H1 (cell line): ENCODE measurements at regions not wholly inside any gene's neighbourhood (a gene's known extent, or its start where the extent isn't known, plus 50 kb on each side); places are given as distances from the start of the nearest gene placed in this dataset.

Source experiments
- CTCF ChIA-PET: fragments of 300-600 bp; sonication (Branson Sonifier 250); formaldehyde crosslinking; loops from one replicate; lab custom pipeline; 2021; ENCODE audit not compliant: partially characterized antibody; lab: Charles Lee
- POLR2A ChIA-PET: fragments of 300-600 bp; sonication (Branson Sonifier 250); formaldehyde crosslinking; loops from one replicate; lab custom pipeline; 2021; ENCODE audit warnings: inconsistent platforms; ENCODE audit not compliant: partially characterized antibody; lab: Charles Lee
- DNase-seq, 2 experiments: peaks; one replicate each; pipeline versions ENCODE4 v3.0.0 to v3.0.0-alpha.2; 2010 to 2022; ENCODE audit warnings: low spot score in 2 of 2, low read depth in 1 of 2, mixed read lengths in 1 of 2
- FAIRE-seq: peaks from 2 replicates; lab custom pipeline; 2011; peaks lifted over from hg19 to GRCh38; lab: Jason Lieb, UNC
- H2AFZ ChIP-seq: 2 replicates; pipeline ENCODE4 v1.8.1; 2012; ENCODE audit warnings: low read length, inconsistent platforms
- H2AK5ac ChIP-seq: 2 replicates; pipeline ENCODE4 v1.6.1; 2013; ENCODE audit warnings: low read depth, low read length
- H2BK120ac ChIP-seq: replicated peaks from 2 replicates; pipeline ENCODE3; 2013; ENCODE audit warnings: low read depth, low read length, inconsistent platforms
- H2BK12ac ChIP-seq: 2 replicates; pipeline ENCODE4 v1.6.1; 2013; ENCODE audit warnings: low read depth, low read length
- H2BK15ac ChIP-seq: 2 replicates; pipeline ENCODE4 v1.6.1; 2013; ENCODE audit warnings: low read length
- H2BK20ac ChIP-seq: 2 replicates; pipeline ENCODE4 v1.6.1; 2013; ENCODE audit warnings: low read length
- H2BK5ac ChIP-seq: 2 replicates; pipeline ENCODE4 v1.6.1; 2013; ENCODE audit warnings: low read depth, low read length
- H3K14ac ChIP-seq: 2 replicates; pipeline ENCODE4 v1.6.1; 2013; ENCODE audit warnings: inconsistent platforms; ENCODE audit not compliant: insufficient read length
- H3K18ac ChIP-seq: 2 replicates; pipeline ENCODE4 v1.6.1; 2013; ENCODE audit warnings: low read length; ENCODE audit errors: extremely low read depth
- H3K23ac ChIP-seq: 2 replicates; pipeline ENCODE4 v1.6.1; 2013; ENCODE audit warnings: inconsistent platforms; ENCODE audit not compliant: insufficient read length
- H3K23me2 ChIP-seq: 2 replicates; pipeline ENCODE4 v1.6.1; 2013; ENCODE audit warnings: low read depth, low read length
- H3K27ac ChIP-seq: 2 replicates; pipeline ENCODE4 v1.6.1; 2011; ENCODE audit warnings: low read depth, low read length, inconsistent platforms
- H3K27me3 ChIP-seq, 4 experiments: replicated peaks in 1 of 4; 1 replicate in 1 of 4; 2 replicates in 3 of 4; pipeline versions ENCODE4 v1.6.1 to v1.8.1; 2011 to 2013; ENCODE audit warnings: low read length in 3 of 4, mild to moderate bottlenecking in 3 of 4, inconsistent platforms in 2 of 4, mixed read lengths in 2 of 4, moderate library complexity in 1 of 4; ENCODE audit not compliant: control insufficient read depth in 3 of 4, insufficient read depth in 3 of 4; ENCODE audit errors: extremely low read depth in 1 of 4
- H3K36me3 ChIP-seq, 4 experiments: 2 replicates each; pipeline versions ENCODE4 v1.6.1 to v1.8.1; 2011 to 2013; ENCODE audit warnings: mild to moderate bottlenecking in 4 of 4, low read length in 3 of 4, moderate library complexity in 2 of 4, control low read depth in 1 of 4, inconsistent platforms in 1 of 4; ENCODE audit not compliant: insufficient read depth in 4 of 4, control insufficient read depth in 2 of 4
- H3K4ac ChIP-seq: replicated peaks from 2 replicates; pipeline ENCODE3; 2013; ENCODE audit warnings: low read length, low read depth, mixed read lengths, inconsistent platforms; ENCODE audit not compliant: insufficient read length
- H3K4me1 ChIP-seq, 4 experiments: replicated peaks in 1 of 4; 1 replicate in 1 of 4; 2 replicates in 3 of 4; pipeline versions ENCODE4 v1.6.1 to v1.8.1; 2011 to 2013; ENCODE audit warnings: low read length in 3 of 4, inconsistent platforms in 2 of 4, mixed read lengths in 1 of 4; ENCODE audit not compliant: insufficient read depth in 4 of 4, control insufficient read depth in 3 of 4
- H3K4me2 ChIP-seq, 2 experiments: 2 replicates each; pipeline versions ENCODE4 v1.6.1 to v1.8.1; 2011 to 2013; ENCODE audit warnings: low read depth in 2 of 2, low read length in 2 of 2, control low read depth in 1 of 2, inconsistent platforms in 1 of 2, mild to moderate bottlenecking in 1 of 2; ENCODE audit not compliant: insufficient read depth in 1 of 2
- H3K4me3 ChIP-seq, 4 experiments: fragments of 200-600, 300-600 bp in 1 of 4; sonication (generic), shearing (Covaris generic), sonication (Bioruptor Twin) in 1 of 4; 2 replicates each; pipeline versions ENCODE4 v1.5.1 to v1.8.1; 2011 to 2016; ENCODE audit warnings: low read length in 4 of 4, low read depth in 3 of 4, control low read depth in 2 of 4, inconsistent platforms in 2 of 4, mild to moderate bottlenecking in 2 of 4, mixed read lengths in 1 of 4, moderate library complexity in 1 of 4; ENCODE audit not compliant: insufficient read depth in 2 of 4; ENCODE audit errors: extremely low read depth in 1 of 4
- H3K56ac ChIP-seq: replicated peaks from 2 replicates; pipeline ENCODE3; 2013; ENCODE audit warnings: low read depth, mild to moderate bottlenecking, mixed read lengths, low read length, inconsistent platforms; ENCODE audit not compliant: insufficient read length
- H3K79me1 ChIP-seq: 2 replicates; pipeline ENCODE4 v1.6.1; 2013; ENCODE audit warnings: low read depth, low read length, control low read depth
- H3K79me2 ChIP-seq, 2 experiments: 2 replicates each; pipeline versions ENCODE4 v1.6.1 to v1.8.1; 2012 to 2013; ENCODE audit warnings: low read length in 2 of 2, mild to moderate bottlenecking in 2 of 2, inconsistent platforms in 1 of 2; ENCODE audit not compliant: insufficient read depth in 2 of 2, control insufficient read depth in 1 of 2
- H3K9ac ChIP-seq, 4 experiments: replicated peaks in 1 of 4; 1 replicate in 1 of 4; 2 replicates in 3 of 4; pipeline versions ENCODE4 v1.6.1 to v1.8.1; 2011 to 2013; ENCODE audit warnings: low read depth in 3 of 4, low read length in 3 of 4, control low read depth in 2 of 4, mild to moderate bottlenecking in 2 of 4, moderate library complexity in 2 of 4, inconsistent platforms in 1 of 4; ENCODE audit errors: extremely low read depth in 1 of 4
- H3K9me3 ChIP-seq, 2 experiments: 2 replicates each; pipeline versions ENCODE4 v1.6.1 to v1.8.1; 2012 to 2013; ENCODE audit warnings: mild to moderate bottlenecking in 2 of 2, moderate library complexity in 2 of 2, control low read depth in 1 of 2, inconsistent platforms in 1 of 2, low read depth in 1 of 2, low read length in 1 of 2, mixed read lengths in 1 of 2; ENCODE audit not compliant: insufficient read depth in 2 of 2
- H4K20me1 ChIP-seq, 2 experiments: replicated peaks in 1 of 2; 2 replicates each; pipeline versions ENCODE3 to v1.8.1; 2011 to 2013; ENCODE audit warnings: inconsistent platforms in 2 of 2, low read length in 2 of 2, mild to moderate bottlenecking in 1 of 2; ENCODE audit not compliant: insufficient read depth in 2 of 2, control insufficient read depth in 1 of 2
- H4K5ac ChIP-seq: 2 replicates; pipeline ENCODE4 v1.6.1; 2013; ENCODE audit warnings: low read length, low read depth, mixed read lengths, inconsistent platforms; ENCODE audit not compliant: insufficient read length
- H4K8ac ChIP-seq: 2 replicates; pipeline ENCODE4 v1.8.0; 2013; ENCODE audit warnings: mild to moderate bottlenecking, moderate library complexity, low read length, inconsistent platforms; ENCODE audit not compliant: insufficient read depth; ENCODE audit errors: extremely low read depth
- H4K91ac ChIP-seq: replicated peaks from 2 replicates; pipeline ENCODE3; 2013; ENCODE audit warnings: low read length, mixed read lengths, inconsistent platforms; ENCODE audit not compliant: insufficient read length
- CBX5 ChIP-seq: fragments of 300-800, 300-1000 bp; sonication (generic); IDR thresholded peaks from 2 replicates; pipeline ENCODE4 v1.7.1; 2016; ENCODE audit warnings: antibody characterized with exemption, low read length, low read depth
- JUN ChIP-seq: IDR thresholded peaks from 2 replicates; pipeline ENCODE4 v1.6.1; 2011; ENCODE audit warnings: low read depth, mild to moderate bottlenecking, improper control_type of control experiment, low read length
- whole genome bisulfite sequencing, 2 experiments: shearing (Covaris generic) in 1 of 2; methylation state at CpG; one replicate each; pipeline versions ENCODE4 v1.1.6 to v1.1.7; 2013 to 2015; ENCODE audit warnings: low lambda C conversion rate in 2 of 2, mixed read lengths in 2 of 2, inconsistent platforms in 1 of 2, low coverage in 1 of 2, missing lambda C conversion rate in 1 of 2; ENCODE audit not compliant: insufficient replicate concordance in 2 of 2, insufficient coverage in 1 of 2, insufficient read length in 1 of 2; ENCODE audit errors: extremely low coverage in 1 of 2, missing lambda C conversion rate in 1 of 2; 5-methylcytosine and 5-hydroxymethylcytosine counted together

DNA sequence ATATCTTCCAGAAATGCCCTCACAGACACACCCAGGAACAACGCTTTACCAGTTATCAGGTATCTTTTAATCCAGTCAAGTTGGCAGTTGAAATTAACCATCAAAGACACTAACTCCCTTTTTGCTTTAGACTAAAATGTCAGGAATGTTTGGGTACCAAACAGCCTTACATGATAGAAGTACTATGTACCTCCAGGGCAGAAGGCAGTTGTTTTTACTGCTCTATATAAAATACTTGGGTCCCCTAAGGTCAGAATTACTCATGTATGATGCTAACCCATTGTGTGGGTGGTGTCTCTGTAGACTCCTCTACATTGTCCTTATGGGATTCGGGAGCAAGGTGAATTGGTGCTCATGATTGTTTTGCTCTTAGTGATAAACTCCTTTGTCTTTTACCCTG, 492.5 kb upstream of the FLRT2 start:
- H3K9ac ChIP-seq = no peak overlapping the region
- no peak overlapping the region for H4K5ac ChIP-seq
- H4K20me1 ChIP-seq = no peaks in the 10 kb centered on the region
- H3K79me2 ChIP-seq = no peaks in the 10 kb centered on the region
- H3K23ac ChIP-seq = no peak overlapping the region
- H3K23me2 ChIP-seq = no peaks in the 10 kb centered on the region
- TF ChIP-seq CBX5 = no peak
- TF ChIP-seq JUN = no peak
- no peaks in the 10 kb centered on the region for H3K27me3 ChIP-seq
- no peaks in the 10 kb centered on the region for H3K79me1 ChIP-seq
- H4K8ac ChIP-seq = no peak overlapping the region
- H3K27ac ChIP-seq = no peak overlapping the region
- FAIRE-seq (no peak), DNase-seq (no peak)
- H3K18ac ChIP-seq = no peak overlapping the region
- H3K36me3 ChIP-seq = no peaks in the 10 kb centered on the region
- no peak overlapping the region for H3K4ac ChIP-seq
- H2BK15ac ChIP-seq = no peak overlapping the region
- H2AFZ ChIP-seq = no peak overlapping the region
- ChIA-PET POLR2A (no interaction called here), CTCF (no interaction called here)
- no peak overlapping the region for H2BK12ac ChIP-seq
- no peak overlapping the region for H4K91ac ChIP-seq
- H3K9me3 ChIP-seq = no peaks in the 10 kb centered on the region
- H2BK120ac ChIP-seq = no peak overlapping the region
- H2AK5ac ChIP-seq = no peak overlapping the region
- no peak overlapping the region for H3K4me2 ChIP-seq
- no peak overlapping the region for H3K14ac ChIP-seq
- no peak overlapping the region for H2BK20ac ChIP-seq
- no peaks in the 10 kb centered on the region for H3K4me1 ChIP-seq
- no peak overlapping the region for H3K4me3 ChIP-seq
- WGBS, 2 experiments = 92% methylated on average over 2 of the region's 2 CpGs; no CpG with 5 or more reads in 1 of the 2 experiments
- H3K56ac ChIP-seq = no peak overlapping the region
- H2BK5ac ChIP-seq = no peak overlapping the region
